ENCODE measurements at regions not wholly inside any gene's neighbourhood (a gene's known extent, or its start where the extent isn't known, plus 50 kb on each side); places are given as distances from the start of the nearest gene placed in this dataset.

- DNase-seq (ENCODE audit: low spot score) (no peak), ATAC-seq (ENCODE audit: low read depth) (no peak)
- Histone ChIP-seq H3K27ac (ENCODE audit: poor library complexity, severe bottlenecking) (no peak overlapping the region), H3K4me3 (ENCODE audit: severe bottlenecking) (no peak overlapping the region), H3K36me3 (ENCODE audit: low read depth) (no peaks in the 10 kb centered on the region), H3K27me3 (ENCODE audit: insufficient read depth, poor library complexity, severe bottlenecking) (no peaks in the 10 kb centered on the region), H3K4me1 (ENCODE audit: insufficient read depth, poor library complexity, severe bottlenecking) (no peaks in the 10 kb centered on the region), H3K9me3 (ENCODE audit: severe bottlenecking) (no peaks in the 10 kb centered on the region)
- TF ChIP-seq CTCF (IDR thresholded peaks at IDR 0.05; ENCODE audit: poor library complexity, severe bottlenecking) = no peak
These were observed 291.8 kb upstream of the CAMK1G start for GRCh38 chr1:209291715-209292114.

GRCh38 chr1:209302779-209303568 is 280.5 kb upstream of the CAMK1G start:
- ATAC-seq (ENCODE audit: low read depth) = no peak

GRCh38 chr1:209304166-209304565 is 279.3 kb upstream of the CAMK1G start:
- DNase-seq (ENCODE audit: low spot score) = no peak
- Histone ChIP-seq H3K4me3 (ENCODE audit: severe bottlenecking) (no peak overlapping the region), H3K27ac (ENCODE audit: poor library complexity, severe bottlenecking) (no peak overlapping the region), H3K27me3 (ENCODE audit: insufficient read depth, poor library complexity, severe bottlenecking) (no peaks in the 10 kb centered on the region), H3K36me3 (ENCODE audit: low read depth) (no peaks in the 10 kb centered on the region), H3K4me1 (ENCODE audit: insufficient read depth, poor library complexity, severe bottlenecking) (no peaks in the 10 kb centered on the region), H3K9me3 (ENCODE audit: severe bottlenecking) (no peaks in the 10 kb centered on the region)
- TF ChIP-seq CTCF (IDR thresholded peaks at IDR 0.05; ENCODE audit: poor library complexity, severe bottlenecking) = no peak
- no peak for ATAC-seq (ENCODE audit: low read depth)

More at GRCh38 chr1:209302779-209303568, 280.5 kb upstream of the CAMK1G start:
- H3K27me3 ChIP-seq (ENCODE audit: insufficient read depth, poor library complexity, severe bottlenecking) = no peaks in the 10 kb centered on the region
- no peak for DNase-seq (ENCODE audit: low spot score)
- H3K4me3 ChIP-seq (ENCODE audit: severe bottlenecking) = no peak overlapping the region
- no peaks in the 10 kb centered on the region for H3K4me1 ChIP-seq (ENCODE audit: insufficient read depth, poor library complexity, severe bottlenecking)
- no peaks in the 10 kb centered on the region for H3K36me3 ChIP-seq (ENCODE audit: low read depth)
- no peak for TF ChIP-seq CTCF (IDR thresholded peaks at IDR 0.05; ENCODE audit: poor library complexity, severe bottlenecking)
- no peak overlapping the region for H3K27ac ChIP-seq (ENCODE audit: poor library complexity, severe bottlenecking)
- H3K9me3 ChIP-seq (ENCODE audit: severe bottlenecking) = no peaks in the 10 kb centered on the region

GRCh38 chr1:209305221-209305954 is 278.1 kb upstream of the CAMK1G start:
- Histone ChIP-seq H3K9me3 (ENCODE audit: severe bottlenecking) (no peaks in the 10 kb centered on the region), H3K4me1 (ENCODE audit: insufficient read depth, poor library complexity, severe bottlenecking) (no peaks in the 10 kb centered on the region), H3K36me3 (ENCODE audit: low read depth) (no peaks in the 10 kb centered on the region), H3K27ac (ENCODE audit: poor library complexity, severe bottlenecking) (no peak overlapping the region), H3K4me3 (ENCODE audit: severe bottlenecking) (no peak overlapping the region), H3K27me3 (ENCODE audit: insufficient read depth, poor library complexity, severe bottlenecking) (no peaks in the 10 kb centered on the region)
- DNase-seq (ENCODE audit: low spot score) = no peak
- no peak for TF ChIP-seq CTCF (IDR thresholded peaks at IDR 0.05; ENCODE audit: poor library complexity, severe bottlenecking)
- ATAC-seq (ENCODE audit: low read depth) = no peak

All from RWPE2 (cell line).